ENCODE measurements at regions not wholly inside any gene's neighbourhood (a gene's known extent, or its start where the extent isn't known, plus 50 kb on each side); places are given as distances from the start of the nearest gene placed in this dataset.

DNA sequence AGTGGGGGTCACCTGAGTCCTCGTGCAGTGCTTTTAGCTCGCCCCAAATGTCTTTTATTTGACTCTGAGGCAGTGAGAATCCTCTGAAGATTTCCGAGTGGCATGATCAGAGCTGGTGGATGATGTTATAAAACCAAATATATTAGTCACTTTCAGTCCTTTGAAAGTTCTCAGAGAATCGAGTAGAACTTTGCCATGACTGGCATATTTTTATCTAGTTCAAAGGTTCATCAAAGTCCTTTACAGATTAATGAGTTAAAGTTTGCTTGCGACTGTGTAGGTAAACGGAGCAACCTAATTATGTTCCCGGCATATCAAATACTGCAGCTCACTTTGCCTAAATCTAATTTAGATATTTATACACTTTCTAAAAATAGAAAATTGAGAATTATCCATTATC, 498.5 kb upstream of the NOX3 start:
- TF ChIP-seq, protein P1, sequence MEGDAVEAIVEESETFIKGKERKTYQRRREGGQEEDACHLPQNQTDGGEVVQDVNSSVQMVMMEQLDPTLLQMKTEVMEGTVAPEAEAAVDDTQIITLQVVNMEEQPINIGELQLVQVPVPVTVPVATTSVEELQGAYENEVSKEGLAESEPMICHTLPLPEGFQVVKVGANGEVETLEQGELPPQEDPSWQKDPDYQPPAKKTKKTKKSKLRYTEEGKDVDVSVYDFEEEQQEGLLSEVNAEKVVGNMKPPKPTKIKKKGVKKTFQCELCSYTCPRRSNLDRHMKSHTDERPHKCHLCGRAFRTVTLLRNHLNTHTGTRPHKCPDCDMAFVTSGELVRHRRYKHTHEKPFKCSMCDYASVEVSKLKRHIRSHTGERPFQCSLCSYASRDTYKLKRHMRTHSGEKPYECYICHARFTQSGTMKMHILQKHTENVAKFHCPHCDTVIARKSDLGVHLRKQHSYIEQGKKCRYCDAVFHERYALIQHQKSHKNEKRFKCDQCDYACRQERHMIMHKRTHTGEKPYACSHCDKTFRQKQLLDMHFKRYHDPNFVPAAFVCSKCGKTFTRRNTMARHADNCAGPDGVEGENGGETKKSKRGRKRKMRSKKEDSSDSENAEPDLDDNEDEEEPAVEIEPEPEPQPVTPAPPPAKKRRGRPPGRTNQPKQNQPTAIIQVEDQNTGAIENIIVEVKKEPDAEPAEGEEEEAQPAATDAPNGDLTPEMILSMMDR (conservative IDR thresholded peaks at IDR 0.05; ENCODE audit: low read length): no peak
- TF ChIP-seq EZH2phosphoT487 (IDR thresholded peaks at IDR 0.05; ENCODE audit: borderline replicate concordance, low read depth, low read length): no peak

All from OCI-LY7 (cell line).